WTC11 (cell line): ENCODE measurements at regions not wholly inside any gene's neighbourhood (a gene's known extent, or its start where the extent isn't known, plus 50 kb on each side); places are given as distances from the start of the nearest gene placed in this dataset.

Experiments
- IRF2 ChIP-seq: sonication (generic); formaldehyde crosslinking; IDR thresholded peaks from 2 replicates; pipeline ENCODE4 v1.8.0; 2022; ENCODE audit warnings: low read depth, missing genetic modification reagents, borderline replicate concordance
- NR2C2 ChIP-seq: sonication (generic); formaldehyde crosslinking; IDR thresholded peaks from 2 replicates; pipeline ENCODE4 v1.8.0; 2022; ENCODE audit warnings: mild to moderate bottlenecking, missing genetic modification reagents
- RELA ChIP-seq: sonication (generic); formaldehyde crosslinking; IDR thresholded peaks from 2 replicates; pipeline ENCODE4 v1.8.1; 2022; ENCODE audit warnings: missing genetic modification reagents, mild to moderate bottlenecking, borderline replicate concordance
- ZNF423 ChIP-seq: fragments of 250-450 bp; sonication (Bioruptor Pico); IDR thresholded peaks from 2 replicates; pipeline ENCODE4 v2.1.2; 2022; ENCODE audit warnings: mild to moderate bottlenecking, moderate library complexity
- TF ChIP-seq, protein P1 (sequence below): fragments of 200-600 bp; IDR thresholded peaks from 2 replicates; pipeline ENCODE4 v1.8.0; 2022; ENCODE audit warnings: antibody characterized with exemption
- TF ChIP-seq, protein P2 (sequence below): sonication (generic); formaldehyde crosslinking; IDR thresholded peaks from 2 replicates; pipeline ENCODE4 v1.8.0; 2022; ENCODE audit warnings: mild to moderate bottlenecking, missing genetic modification reagents
- TF ChIP-seq, protein P3 (sequence below): sonication (generic); formaldehyde crosslinking; IDR thresholded peaks from 2 replicates; pipeline ENCODE4 v1.8.0; 2022; ENCODE audit warnings: mild to moderate bottlenecking, missing genetic modification reagents

- no peak for TF ChIP-seq NR2C2 (CRISPR knock-in tag)
- TF ChIP-seq, protein P1, sequence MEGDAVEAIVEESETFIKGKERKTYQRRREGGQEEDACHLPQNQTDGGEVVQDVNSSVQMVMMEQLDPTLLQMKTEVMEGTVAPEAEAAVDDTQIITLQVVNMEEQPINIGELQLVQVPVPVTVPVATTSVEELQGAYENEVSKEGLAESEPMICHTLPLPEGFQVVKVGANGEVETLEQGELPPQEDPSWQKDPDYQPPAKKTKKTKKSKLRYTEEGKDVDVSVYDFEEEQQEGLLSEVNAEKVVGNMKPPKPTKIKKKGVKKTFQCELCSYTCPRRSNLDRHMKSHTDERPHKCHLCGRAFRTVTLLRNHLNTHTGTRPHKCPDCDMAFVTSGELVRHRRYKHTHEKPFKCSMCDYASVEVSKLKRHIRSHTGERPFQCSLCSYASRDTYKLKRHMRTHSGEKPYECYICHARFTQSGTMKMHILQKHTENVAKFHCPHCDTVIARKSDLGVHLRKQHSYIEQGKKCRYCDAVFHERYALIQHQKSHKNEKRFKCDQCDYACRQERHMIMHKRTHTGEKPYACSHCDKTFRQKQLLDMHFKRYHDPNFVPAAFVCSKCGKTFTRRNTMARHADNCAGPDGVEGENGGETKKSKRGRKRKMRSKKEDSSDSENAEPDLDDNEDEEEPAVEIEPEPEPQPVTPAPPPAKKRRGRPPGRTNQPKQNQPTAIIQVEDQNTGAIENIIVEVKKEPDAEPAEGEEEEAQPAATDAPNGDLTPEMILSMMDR = no peak
- no peak for TF ChIP-seq RELA
- TF ChIP-seq, protein P2, sequence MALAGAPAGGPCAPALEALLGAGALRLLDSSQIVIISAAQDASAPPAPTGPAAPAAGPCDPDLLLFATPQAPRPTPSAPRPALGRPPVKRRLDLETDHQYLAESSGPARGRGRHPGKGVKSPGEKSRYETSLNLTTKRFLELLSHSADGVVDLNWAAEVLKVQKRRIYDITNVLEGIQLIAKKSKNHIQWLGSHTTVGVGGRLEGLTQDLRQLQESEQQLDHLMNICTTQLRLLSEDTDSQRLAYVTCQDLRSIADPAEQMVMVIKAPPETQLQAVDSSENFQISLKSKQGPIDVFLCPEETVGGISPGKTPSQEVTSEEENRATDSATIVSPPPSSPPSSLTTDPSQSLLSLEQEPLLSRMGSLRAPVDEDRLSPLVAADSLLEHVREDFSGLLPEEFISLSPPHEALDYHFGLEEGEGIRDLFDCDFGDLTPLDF (CRISPR knock-in tag) = no peak
- TF ChIP-seq IRF2 (CRISPR knock-in tag) = no peak
- TF ChIP-seq, protein P3, sequence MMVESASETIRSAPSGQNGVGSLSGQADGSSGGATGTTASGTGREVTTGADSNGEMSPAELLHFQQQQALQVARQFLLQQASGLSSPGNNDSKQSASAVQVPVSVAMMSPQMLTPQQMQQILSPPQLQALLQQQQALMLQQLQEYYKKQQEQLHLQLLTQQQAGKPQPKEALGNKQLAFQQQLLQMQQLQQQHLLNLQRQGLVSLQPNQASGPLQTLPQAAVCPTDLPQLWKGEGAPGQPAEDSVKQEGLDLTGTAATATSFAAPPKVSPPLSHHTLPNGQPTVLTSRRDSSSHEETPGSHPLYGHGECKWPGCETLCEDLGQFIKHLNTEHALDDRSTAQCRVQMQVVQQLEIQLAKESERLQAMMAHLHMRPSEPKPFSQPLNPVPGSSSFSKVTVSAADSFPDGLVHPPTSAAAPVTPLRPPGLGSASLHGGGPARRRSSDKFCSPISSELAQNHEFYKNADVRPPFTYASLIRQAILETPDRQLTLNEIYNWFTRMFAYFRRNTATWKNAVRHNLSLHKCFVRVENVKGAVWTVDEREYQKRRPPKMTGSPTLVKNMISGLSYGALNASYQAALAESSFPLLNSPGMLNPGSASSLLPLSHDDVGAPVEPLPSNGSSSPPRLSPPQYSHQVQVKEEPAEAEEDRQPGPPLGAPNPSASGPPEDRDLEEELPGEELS (CRISPR knock-in tag) = no peak
- no peak for TF ChIP-seq ZNF423 (CRISPR knock-in tag)
These were observed 1010.8 kb downstream of the FLRT2 start for GRCh38 chr14:86540636-86541247.
